H9 (cell line): ENCODE measurements at regions not wholly inside any gene's neighbourhood (a gene's known extent, or its start where the extent isn't known, plus 50 kb on each side); places are given as distances from the start of the nearest gene placed in this dataset.

ENCODE experiments used
- DNase-seq: peaks from one replicate; pipeline ENCODE4 v3.0.0-alpha.2; 2017
- H2AFZ ChIP-seq: one replicate; pipeline ENCODE4 v1.6.1; 2013; ENCODE audit warnings: mild to moderate bottlenecking, low read length, control low read depth, moderate library complexity
- H2AK5ac ChIP-seq: 2 replicates; pipeline ENCODE4 v1.6.1; 2013; ENCODE audit warnings: low read length, control low read depth, mixed read lengths; ENCODE audit not compliant: insufficient read length
- H2BK120ac ChIP-seq: one replicate; pipeline ENCODE4 v1.6.1; 2013; ENCODE audit warnings: low read depth, mild to moderate bottlenecking, low read length, control low read depth, inconsistent platforms; ENCODE audit not compliant: poor library complexity, severe bottlenecking
- H2BK12ac ChIP-seq: 2 replicates; pipeline ENCODE4 v1.6.1; 2013; ENCODE audit warnings: low read length, control low read depth, mixed read lengths, low read depth; ENCODE audit not compliant: insufficient read length
- H2BK15ac ChIP-seq: 2 replicates; pipeline ENCODE4 v1.6.1; 2013; ENCODE audit warnings: low read depth, low read length, control low read depth
- H2BK20ac ChIP-seq: one replicate; pipeline ENCODE4 v1.6.1; 2013; ENCODE audit warnings: low read depth, mild to moderate bottlenecking, low read length, control low read depth, inconsistent platforms; ENCODE audit not compliant: poor library complexity, severe bottlenecking
- H2BK5ac ChIP-seq: 2 replicates; pipeline ENCODE4 v1.6.1; 2013; ENCODE audit warnings: low read length, control low read depth, mixed read lengths; ENCODE audit not compliant: insufficient read length
- H3K14ac ChIP-seq: 2 replicates; pipeline ENCODE4 v1.6.1; 2013; ENCODE audit warnings: low read length, control low read depth; ENCODE audit not compliant: insufficient read depth
- H3K18ac ChIP-seq: 2 replicates; pipeline ENCODE4 v1.6.1; 2013; ENCODE audit warnings: low read depth, mild to moderate bottlenecking, mixed read lengths, low read length, control low read depth; ENCODE audit not compliant: insufficient read length
- H3K23ac ChIP-seq: 2 replicates; pipeline ENCODE4 v1.6.1; 2013; ENCODE audit warnings: low read length, control low read depth, mixed read lengths, low read depth; ENCODE audit not compliant: insufficient read length
- H3K23me2 ChIP-seq: 2 replicates; pipeline ENCODE4 v1.6.1; 2013; ENCODE audit warnings: low read depth, mild to moderate bottlenecking, mixed read lengths, low read length, control low read depth; ENCODE audit not compliant: insufficient read length, poor library complexity, severe bottlenecking
- H3K27ac ChIP-seq: 2 replicates; pipeline ENCODE4 v1.5.1; 2013; ENCODE audit warnings: low read length, control low read depth, mixed read lengths, low read depth; ENCODE audit not compliant: insufficient read length
- H3K27me3 ChIP-seq: 2 replicates; pipeline ENCODE4 v1.6.1; 2013; ENCODE audit warnings: low read length, control low read depth, inconsistent platforms; ENCODE audit not compliant: insufficient read depth
- H3K4ac ChIP-seq: 2 replicates; pipeline ENCODE4 v1.6.1; 2013; ENCODE audit warnings: low read depth, mild to moderate bottlenecking, control low read depth, inconsistent platforms, low read length, moderate library complexity
- H3K4me1 ChIP-seq: 2 replicates; pipeline ENCODE4 v1.6.1; 2013; ENCODE audit warnings: low read length, control low read depth, inconsistent platforms; ENCODE audit not compliant: insufficient read depth
- H3K4me2 ChIP-seq: 2 replicates; pipeline ENCODE4 v1.6.1; 2013; ENCODE audit warnings: low read length, control low read depth, mixed read lengths; ENCODE audit not compliant: insufficient read length, insufficient read depth
- H3K56ac ChIP-seq: 2 replicates; pipeline ENCODE4 v1.6.1; 2013; ENCODE audit warnings: low read depth, mild to moderate bottlenecking, mixed read lengths, low read length, control low read depth; ENCODE audit not compliant: insufficient read length
- H3K79me1 ChIP-seq: 2 replicates; pipeline ENCODE4 v1.6.1; 2013; ENCODE audit warnings: low read depth, mild to moderate bottlenecking, moderate library complexity, low read length, control low read depth, inconsistent platforms; ENCODE audit not compliant: insufficient read depth, poor library complexity, severe bottlenecking
- H3K79me2 ChIP-seq: 2 replicates; pipeline ENCODE4 v1.6.1; 2013; ENCODE audit warnings: low read length, control low read depth, inconsistent platforms; ENCODE audit not compliant: insufficient read depth
- H3K9ac ChIP-seq: 2 replicates; pipeline ENCODE4 v1.6.1; 2013; ENCODE audit warnings: low read length, control low read depth, mixed read lengths; ENCODE audit not compliant: insufficient read length; ENCODE audit errors: extremely low read depth
- H3K9me3 ChIP-seq: one replicate; pipeline ENCODE4 v1.6.1; 2013; ENCODE audit warnings: low read depth, low read length, inconsistent platforms; ENCODE audit not compliant: control insufficient read depth
- H3T11ph ChIP-seq: one replicate; pipeline ENCODE4 v1.6.1; 2013; ENCODE audit warnings: mild to moderate bottlenecking, low read length, control low read depth, inconsistent platforms
- H4K20me1 ChIP-seq: one replicate; pipeline ENCODE4 v1.6.1; 2013; ENCODE audit not compliant: control insufficient read depth, insufficient read length, insufficient read depth
- H4K5ac ChIP-seq: 2 replicates; pipeline ENCODE4 v1.6.1; 2013; ENCODE audit warnings: low read depth, mild to moderate bottlenecking, mixed read lengths, low read length, control low read depth; ENCODE audit not compliant: insufficient read length
- H4K8ac ChIP-seq: replicated peaks from 2 replicates; pipeline ENCODE4 v1.6.1; 2013; ENCODE audit warnings: low read length, control low read depth, mixed read lengths, low read depth; ENCODE audit not compliant: insufficient read length
- H4K91ac ChIP-seq: 2 replicates; pipeline ENCODE4 v1.6.1; 2013; ENCODE audit warnings: low read depth, mild to moderate bottlenecking, moderate library complexity, mixed read lengths, low read length, control low read depth; ENCODE audit not compliant: insufficient read length
- H3K27ac Mint-ChIP-seq, 3 experiments: 2 replicates in 2 of 3; 3 replicates in 1 of 3; pipeline ENCODE4 v1.8.0; 2020 to 2021; ENCODE audit warnings: mixed read lengths in 3 of 3, mild to moderate bottlenecking in 1 of 3, moderate library complexity in 1 of 3
- H3K27me3 Mint-ChIP-seq: 2 replicates; pipeline ENCODE4 v1.8.0; 2021; ENCODE audit warnings: low read depth, mild to moderate bottlenecking, moderate library complexity, mixed read lengths
- H3K36me3 Mint-ChIP-seq, 3 experiments: 2 replicates in 2 of 3; 3 replicates in 1 of 3; pipeline ENCODE4 v1.8.0; 2020 to 2021; ENCODE audit warnings: low read depth in 3 of 3, mixed read lengths in 3 of 3; ENCODE audit not compliant: insufficient read depth in 1 of 3
- H3K4me1 Mint-ChIP-seq, 2 experiments: 2 replicates each; pipeline ENCODE4 v1.8.0; 2020; ENCODE audit warnings: mixed read lengths in 2 of 2
- H3K4me3 Mint-ChIP-seq, 2 experiments: 2 replicates in 1 of 2; 3 replicates in 1 of 2; pipeline ENCODE4 v1.8.0; 2020 to 2021; ENCODE audit warnings: mild to moderate bottlenecking in 2 of 2, mixed read lengths in 2 of 2, moderate library complexity in 1 of 2
- H3K9me3 Mint-ChIP-seq, 2 experiments: 2 replicates in 1 of 2; 3 replicates in 1 of 2; pipeline ENCODE4 v1.8.0; 2020; ENCODE audit warnings: mild to moderate bottlenecking in 2 of 2, mixed read lengths in 2 of 2, moderate library complexity in 1 of 2
- CTCF ChIP-seq: fragments of 200-600 bp; sonication (generic); conservative IDR thresholded peaks from 3 replicates; pipeline ENCODE4 v1.8.0; 2021; ENCODE audit warnings: antibody characterized with exemption, mild to moderate bottlenecking
- WGBS: extraction: QIAGEN DNeasy Blood & Tissue Kit; methylation state at CpG from one replicate; pipeline ENCODE4 v1.1.7; 2013; ENCODE audit warnings: missing lambda C conversion rate, low lambda C conversion rate, mixed read lengths; ENCODE audit not compliant: insufficient read length; ENCODE audit errors: extremely low coverage; 5-methylcytosine and 5-hydroxymethylcytosine counted together

DNA sequence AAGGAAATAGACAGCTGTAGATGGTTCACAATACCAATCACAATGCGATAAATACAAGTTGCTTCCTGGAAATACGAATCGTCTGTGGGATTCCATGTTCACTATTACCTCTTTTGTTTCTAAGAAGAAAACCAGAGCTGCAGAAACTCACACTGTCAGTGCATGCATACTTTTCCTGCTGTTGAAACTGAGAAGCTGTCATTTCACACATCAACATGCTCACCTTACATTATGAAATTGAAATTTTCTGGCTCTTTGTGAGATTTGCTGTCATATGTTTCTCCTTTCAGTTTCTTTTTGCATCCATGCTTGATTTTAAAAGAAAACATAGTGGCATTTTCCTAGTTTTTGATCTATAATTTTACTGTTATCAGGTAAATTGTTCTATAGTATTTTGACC is 418.3 kb upstream of the HTR2C start:
- Mint-ChIP-seq H3K9me3 (peaks cover 28 to 31% of the 10 kb centered on the region in 2 experiments), H3K27me3 (no peaks in the 10 kb centered on the region), H3K4me3 (no peak overlapping the region), H3K27ac (no peak overlapping the region), H3K4me1 (peaks cover 5 to 6% of the 10 kb centered on the region in 2 experiments; a peak in 2 of 4 replicates), H3K36me3 (peaks cover 25 to 28% (median 25%) of the 10 kb centered on the region in 3 experiments)
- Histone ChIP-seq H3K23ac (no peak overlapping the region), H4K5ac (no peak overlapping the region), H2BK12ac (no peak overlapping the region), H3K27me3 (no peaks in the 10 kb centered on the region), H2AK5ac (no peak overlapping the region), H3K79me1 (no peaks in the 10 kb centered on the region), H4K8ac (no peak overlapping the region), H3K27ac (no peak overlapping the region), H2BK5ac (no peak overlapping the region), H3K4me2 (no peak overlapping the region), H3K9ac (no peak overlapping the region), H3T11ph (no peak overlapping the region), H4K20me1 (no peaks in the 10 kb centered on the region), H3K23me2 (no peaks in the 10 kb centered on the region), H3K18ac (no peak overlapping the region), H3K56ac (no peak overlapping the region), H3K79me2 (no peaks in the 10 kb centered on the region), H2BK15ac (no peak overlapping the region), H2BK120ac (no peak overlapping the region), H3K14ac (no peak overlapping the region), H3K4ac (no peak overlapping the region), H2BK20ac (no peak overlapping the region), H3K4me1 (no peaks in the 10 kb centered on the region), H3K9me3 (no peaks in the 10 kb centered on the region), H2AFZ (no peak overlapping the region), H4K91ac (no peak overlapping the region)
- no CpG with 5 or more reads among the region's 3 CpGs for WGBS
- TF ChIP-seq CTCF, result no peak
- DNase-seq, result no peak
